Gastroesophageal sphincter (tissue), 4 donors: ENCODE measurements at regions not wholly inside any gene's neighbourhood (a gene's known extent, or its start where the extent isn't known, plus 50 kb on each side); places are given as distances from the start of the nearest gene placed in this dataset.
"Not testable (repeated sequence)": the region's sequence is repeated elsewhere in the genome, so short reads cannot be mapped to it uniquely, and the experiment has no call there.

Source experiments
- ATAC-seq: fragments of 150-250 bp; one replicate; pipeline ENCODE4 v1.9.1; 2016; ENCODE audit warnings: mild to moderate bottlenecking, moderate library complexity
- H3K27ac ChIP-seq, 4 donors: fragments of 200-600 bp; sonication (generic) in 3 of 4; 1 replicate in 3 of 4; 2 replicates in 1 of 4; pipeline ENCODE4 v1.5.1; 2016 to 2019
- H3K27me3 ChIP-seq: fragments of 200-600 bp; sonication (generic); one replicate; pipeline ENCODE4 v1.5.1; 2019
- H3K36me3 ChIP-seq, 2 donors: fragments of 200-600 bp; sonication (generic); one replicate each; pipeline ENCODE4 v1.5.1; 2019; ENCODE audit warnings: control low read depth in 1 of 2
- H3K4me1 ChIP-seq, 3 donors: fragments of 200-600 bp; sonication (generic); 1 replicate in 2 of 3; 2 replicates in 1 of 3; pipeline ENCODE4 v1.5.1; 2016 to 2019; ENCODE audit warnings: control low read depth in 2 of 3
- H3K4me3 ChIP-seq, 2 donors: fragments of 200-600 bp; sonication (generic); one replicate each; pipeline ENCODE4 v1.5.1; 2019; ENCODE audit warnings: mild to moderate bottlenecking in 1 of 2, moderate library complexity in 1 of 2
- H3K9me3 ChIP-seq, 3 donors: fragments of 200-600 bp; sonication (generic); one replicate each; pipeline ENCODE4 v1.5.1; 2017 to 2019; ENCODE audit warnings: control low read depth in 2 of 3
- CTCF ChIP-seq, 4 experiments: fragments of 200-600 bp in 2 of 4; fragments of 450-650 bp in 2 of 4; sonication (generic) in 1 of 4; IDR thresholded peaks; one replicate each; pipeline ENCODE4 v1.5.1; 2017 to 2019; ENCODE audit warnings: antibody characterized with exemption in 4 of 4, mild to moderate bottlenecking in 2 of 4, moderate library complexity in 2 of 4
- EP300 ChIP-seq: sonication (generic); formaldehyde crosslinking; IDR thresholded peaks from one replicate; pipeline ENCODE4 v1.6.1; 2017; ENCODE audit warnings: antibody characterized with exemption, mild to moderate bottlenecking
- POLR2A ChIP-seq, 2 donors: fragments of 450-650 bp; IDR thresholded peaks; one replicate each; pipeline ENCODE4 v1.6.1; 2017; ENCODE audit warnings: antibody characterized with exemption in 2 of 2, mild to moderate bottlenecking in 2 of 2, moderate library complexity in 1 of 2
- POLR2AphosphoS5 ChIP-seq: sonication (generic); formaldehyde crosslinking; IDR thresholded peaks from one replicate; pipeline ENCODE4 v1.6.1; 2017; ENCODE audit warnings: antibody characterized with exemption
- WGBS, 2 donors: methylation state at CpG; one replicate each; pipeline ENCODE4 v1.1.5; 2018; ENCODE audit warnings: low coverage in 1 of 2; 5-methylcytosine and 5-hydroxymethylcytosine counted together

GRCh38 chr5:124986170-124986569 is 239.7 kb upstream of the ZNF608 start:
- Histone ChIP-seq H3K4me3 (no peak overlapping the region), H3K9me3 (peaks cover 0 to 11% (median 0%) of the 10 kb centered on the region in 3 donors), H3K27ac (no peak overlapping the region), H3K36me3 (no peaks in the 10 kb centered on the region), H3K27me3 (no peaks in the 10 kb centered on the region), H3K4me1 (no peaks in the 10 kb centered on the region)
- TF ChIP-seq EP300: no peak
- no peak for TF ChIP-seq POLR2AphosphoS5
- no peak for TF ChIP-seq POLR2A (IDR thresholded peaks at IDR 0.05)
- TF ChIP-seq CTCF (IDR thresholded peaks at IDR 0.05): no peak
- 49 to 97% methylated on average over 2 to 3 of the region's 3 CpGs for WGBS, 2 donors
- no peak for ATAC-seq

- no peak for ATAC-seq
- WGBS, 2 donors: 87% methylated on average over 3 of the region's 3 CpGs; no CpG with 5 or more reads in 1 of the 2 donors
- H3K27me3 ChIP-seq: no peaks in the 10 kb centered on the region
- H3K4me1 ChIP-seq: no peaks in the 10 kb centered on the region
- no peaks in the 10 kb centered on the region for H3K36me3 ChIP-seq
- H3K4me3 ChIP-seq: no peak overlapping the region
- H3K27ac ChIP-seq: no peak overlapping the region
- peaks cover 0 to 11% (median 0%) of the 10 kb centered on the region in 3 donors for H3K9me3 ChIP-seq
- TF ChIP-seq POLR2A (IDR thresholded peaks at IDR 0.05) (no peak), POLR2AphosphoS5 (no peak), CTCF (IDR thresholded peaks at IDR 0.05) (no peak), EP300 (no peak)
Measured at GRCh38 chr5:124986667-124987066, 240.2 kb upstream of the ZNF608 start.

GRCh38 chr5:124987786-124988185 is 241.3 kb upstream of the ZNF608 start:
- H3K4me1 ChIP-seq, ATAC-seq, H3K27ac ChIP-seq, H3K4me3 ChIP-seq, H3K36me3 ChIP-seq, H3K27me3 ChIP-seq: not testable (repeated sequence)
- H3K9me3 ChIP-seq: peaks cover 0 to 11% (median 0%) of the 10 kb centered on the region in 3 donors
- 50 to 100% methylated on average over 1 to 2 of the region's 3 CpGs for WGBS, 2 donors

- ATAC-seq: no peak
- no peaks in the 10 kb centered on the region for H3K9me3 ChIP-seq
- no peak for TF ChIP-seq CTCF (IDR thresholded peaks at IDR 0.05)
- no peak for TF ChIP-seq POLR2A (IDR thresholded peaks at IDR 0.05)
- no peak for TF ChIP-seq EP300
- TF ChIP-seq POLR2AphosphoS5: no peak
Measured at GRCh38 chr5:124990723-124991122, 244.3 kb upstream of the ZNF608 start.

GRCh38 chr5:124995421-124995820 is 249.0 kb upstream of the ZNF608 start:
- no peak overlapping the region for H3K4me3 ChIP-seq
- 40 to 69% methylated on average over 4 of the region's 4 CpGs for WGBS, 2 donors
- no peak for ATAC-seq

More at GRCh38 chr5:124990723-124991122, 244.3 kb upstream of the ZNF608 start:
- no peaks in the 10 kb centered on the region for H3K27me3 ChIP-seq
- no peak overlapping the region for H3K4me3 ChIP-seq
- WGBS, 2 donors: 100% methylated on average over 2 of the region's 2 CpGs
- no peaks in the 10 kb centered on the region for H3K36me3 ChIP-seq
- no peak overlapping the region for H3K27ac ChIP-seq
- no peaks in the 10 kb centered on the region for H3K4me1 ChIP-seq

GRCh38 chr5:124996023-124996763 is 249.8 kb upstream of the ZNF608 start:
- no peaks in the 10 kb centered on the region for H3K36me3 ChIP-seq
- H3K4me1 ChIP-seq: no peaks in the 10 kb centered on the region
- H3K4me3 ChIP-seq: no peak overlapping the region
- no peak overlapping the region for H3K27ac ChIP-seq
- H3K9me3 ChIP-seq: no peaks in the 10 kb centered on the region
- no peak for ATAC-seq
- WGBS, 2 donors: 81 to 89% methylated on average over 4 of the region's 4 CpGs
- TF ChIP-seq EP300 (no peak), CTCF (IDR thresholded peaks at IDR 0.05) (no peak), POLR2A (IDR thresholded peaks at IDR 0.05) (no peak), POLR2AphosphoS5 (no peak)
- H3K27me3 ChIP-seq: no peaks in the 10 kb centered on the region

More at GRCh38 chr5:124995421-124995820, 249.0 kb upstream of the ZNF608 start:
- Histone ChIP-seq H3K9me3 (no peaks in the 10 kb centered on the region), H3K4me1 (no peaks in the 10 kb centered on the region), H3K27me3 (no peaks in the 10 kb centered on the region), H3K27ac (no peak overlapping the region), H3K36me3 (no peaks in the 10 kb centered on the region)
- TF ChIP-seq POLR2AphosphoS5: no peak
